Caco-2 (cell line): ENCODE measurements at regions not wholly inside any gene's neighbourhood (a gene's known extent, or its start where the extent isn't known, plus 50 kb on each side); places are given as distances from the start of the nearest gene placed in this dataset.

Source experiments
- BruUV-seq: library from RNA; stranded (reverse); fragments of 400-500 nt; replicated peaks from 2 replicates; lab custom pipeline; 2021; lab: Mats Ljungman, UMichigan
- CTCF ChIA-PET: fragments of 300-600 bp; sonication (Branson Sonifier 250); formaldehyde crosslinking; loops from one replicate; lab custom pipeline; 2022; ENCODE audit warnings: antibody characterized with exemption; lab: Charles Lee
- POLR2A ChIA-PET: fragments of 300-600 bp; sonication (Branson Sonifier 250); formaldehyde crosslinking; loops from one replicate; lab custom pipeline; 2022; ENCODE audit warnings: antibody characterized with exemption; lab: Charles Lee
- DNase-seq, 2 experiments: peaks; one replicate each; pipeline versions ENCODE4 v3.0.0 to v3.0.0-alpha.2; 2020 to 2022
- H3K27me3 ChIP-seq: replicated peaks from 2 replicates; pipeline ENCODE4 v1.6.0; 2011; ENCODE audit warnings: low read length; ENCODE audit not compliant: control insufficient read depth, insufficient read depth
- H3K36me3 ChIP-seq: 2 replicates; pipeline ENCODE4 v1.5.1; 2011; ENCODE audit warnings: low read length; ENCODE audit not compliant: control insufficient read depth, insufficient read depth
- H3K4me1 ChIP-seq: fragments of 250-450 bp; sonication (Bioruptor Pico); 2 replicates; pipeline ENCODE4 v1.5.1; 2020; ENCODE audit warnings: mild to moderate bottlenecking
- H3K4me3 ChIP-seq: 2 replicates; pipeline ENCODE4 v1.5.1; 2011; ENCODE audit warnings: low read depth, mild to moderate bottlenecking, control low read depth, low read length
- H3K9me3 ChIP-seq: fragments of 250-450 bp; sonication (Bioruptor Pico); 2 replicates; pipeline ENCODE4 v1.5.1; 2020; ENCODE audit warnings: mild to moderate bottlenecking, moderate library complexity
- H3K27ac Mint-ChIP-seq: one replicate; pipeline ENCODE4 v1.8.0; 2022; ENCODE audit warnings: mixed read lengths; ENCODE audit not compliant: unreplicated experiment
- H3K27me3 Mint-ChIP-seq: one replicate; pipeline ENCODE4 v1.8.0; 2022; ENCODE audit warnings: mixed read lengths; ENCODE audit not compliant: insufficient read depth, unreplicated experiment
- H3K36me3 Mint-ChIP-seq: one replicate; pipeline ENCODE4 v1.8.0; 2022; ENCODE audit warnings: mild to moderate bottlenecking, mixed read lengths; ENCODE audit not compliant: insufficient read depth, unreplicated experiment
- H3K4me1 Mint-ChIP-seq: one replicate; pipeline ENCODE4 v1.8.0; 2022; ENCODE audit warnings: low read depth, mixed read lengths; ENCODE audit not compliant: unreplicated experiment
- H3K4me3 Mint-ChIP-seq: one replicate; pipeline ENCODE4 v1.8.0; 2022; ENCODE audit warnings: mild to moderate bottlenecking, moderate library complexity, mixed read lengths; ENCODE audit not compliant: unreplicated experiment
- H3K9me3 Mint-ChIP-seq: one replicate; pipeline ENCODE4 v1.8.0; 2022; ENCODE audit warnings: mixed read lengths; ENCODE audit not compliant: unreplicated experiment
- intact Hi-C: fragments of 100-400 bp; cut with micrococcal nuclease; formaldehyde crosslinking; loops from one replicate; pipeline ENCODE4 v1.10.0; 2022; ENCODE audit not compliant: unreplicated experiment
- TF ChIP-seq, protein P1 (sequence below), 2 experiments: fragments of 200-600 bp in 1 of 2; IDR thresholded peaks; 1 replicate in 1 of 2; 2 replicates in 1 of 2; pipeline versions ENCODE4 v1.5.1 to v1.8.0; 2011 to 2022; ENCODE audit warnings: antibody characterized with exemption in 1 of 2, control low read depth in 1 of 2, inconsistent platforms in 1 of 2, low read depth in 1 of 2, low read length in 1 of 2, mild to moderate bottlenecking in 1 of 2, moderate library complexity in 1 of 2; ENCODE audit not compliant: insufficient read depth in 1 of 2, severe bottlenecking in 1 of 2, unreplicated experiment in 1 of 2

GRCh38 chr20:9974324-9974723, 60.5 kb upstream of the ANKEF1 start:
- no peak overlapping the region for H3K4me3 ChIP-seq
- ChIA-PET CTCF (no interaction called here), POLR2A (no interaction called here)
- no peaks in the 10 kb centered on the region for H3K4me1 ChIP-seq
- H3K9me3 ChIP-seq, result no peaks in the 10 kb centered on the region
- no peak for DNase-seq
- no peak overlapping the region for H3K27ac Mint-ChIP-seq
- H3K4me1 Mint-ChIP-seq, result no peaks in the 10 kb centered on the region
- no peak overlapping the region for H3K4me3 Mint-ChIP-seq
- no peaks in the 10 kb centered on the region for H3K9me3 Mint-ChIP-seq
- no peaks in the 10 kb centered on the region for H3K36me3 ChIP-seq
- no TSS peak for BruUV-seq
- TF ChIP-seq, protein P1, sequence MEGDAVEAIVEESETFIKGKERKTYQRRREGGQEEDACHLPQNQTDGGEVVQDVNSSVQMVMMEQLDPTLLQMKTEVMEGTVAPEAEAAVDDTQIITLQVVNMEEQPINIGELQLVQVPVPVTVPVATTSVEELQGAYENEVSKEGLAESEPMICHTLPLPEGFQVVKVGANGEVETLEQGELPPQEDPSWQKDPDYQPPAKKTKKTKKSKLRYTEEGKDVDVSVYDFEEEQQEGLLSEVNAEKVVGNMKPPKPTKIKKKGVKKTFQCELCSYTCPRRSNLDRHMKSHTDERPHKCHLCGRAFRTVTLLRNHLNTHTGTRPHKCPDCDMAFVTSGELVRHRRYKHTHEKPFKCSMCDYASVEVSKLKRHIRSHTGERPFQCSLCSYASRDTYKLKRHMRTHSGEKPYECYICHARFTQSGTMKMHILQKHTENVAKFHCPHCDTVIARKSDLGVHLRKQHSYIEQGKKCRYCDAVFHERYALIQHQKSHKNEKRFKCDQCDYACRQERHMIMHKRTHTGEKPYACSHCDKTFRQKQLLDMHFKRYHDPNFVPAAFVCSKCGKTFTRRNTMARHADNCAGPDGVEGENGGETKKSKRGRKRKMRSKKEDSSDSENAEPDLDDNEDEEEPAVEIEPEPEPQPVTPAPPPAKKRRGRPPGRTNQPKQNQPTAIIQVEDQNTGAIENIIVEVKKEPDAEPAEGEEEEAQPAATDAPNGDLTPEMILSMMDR (IDR thresholded peaks at IDR 0.05; ENCODE audit: insufficient read depth in 1 of 2, low read depth in 1 of 2, low read length in 1 of 2, severe bottlenecking in 1 of 2, unreplicated experiment in 1 of 2), result no peak
- intact Hi-C loops, result no loop called here
- H3K27me3 ChIP-seq, result no peaks in the 10 kb centered on the region
- no peaks in the 10 kb centered on the region for H3K36me3 Mint-ChIP-seq
- peaks cover 5% of the 10 kb centered on the region for H3K27me3 Mint-ChIP-seq

- Histone ChIP-seq H3K4me1 (no peaks in the 10 kb centered on the region), H3K4me3 (no peak overlapping the region), H3K36me3 (no peaks in the 10 kb centered on the region), H3K9me3 (no peaks in the 10 kb centered on the region), H3K27me3 (no peaks in the 10 kb centered on the region)
- Mint-ChIP-seq H3K27me3 (peaks cover 3% of the 10 kb centered on the region), H3K4me3 (no peak overlapping the region), H3K9me3 (no peaks in the 10 kb centered on the region), H3K36me3 (no peaks in the 10 kb centered on the region), H3K27ac (no peak overlapping the region), H3K4me1 (no peaks in the 10 kb centered on the region)
- TF ChIP-seq, protein P1 (IDR thresholded peaks at IDR 0.05; ENCODE audit: insufficient read depth in 1 of 2, low read depth in 1 of 2, low read length in 1 of 2, severe bottlenecking in 1 of 2, unreplicated experiment in 1 of 2), result no peak
- ChIA-PET CTCF (no interaction called here), POLR2A (no interaction called here)
- BruUV-seq, result no TSS peak
- intact Hi-C loops, result no loop called here
- DNase-seq, result no peak
Observed at GRCh38 chr20:9971746-9972145, 63.0 kb upstream of the ANKEF1 start.

DNA sequence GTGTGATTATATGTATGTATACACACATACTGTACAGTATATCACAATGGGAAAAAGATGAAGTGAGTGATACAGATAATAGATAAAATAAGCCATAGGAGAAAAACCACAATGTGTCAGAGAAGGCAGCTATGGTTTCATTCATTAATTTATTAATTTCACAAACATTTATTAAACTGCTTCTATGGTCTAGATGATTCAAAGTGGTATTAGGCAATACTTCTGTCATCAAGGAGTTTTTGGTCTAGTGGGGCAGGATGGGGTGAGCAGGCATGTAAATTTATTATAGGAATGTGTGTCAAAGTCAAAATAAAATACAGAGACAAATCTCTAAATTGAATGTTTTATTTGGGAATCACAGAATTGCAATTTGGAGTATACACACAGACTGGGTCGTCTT, 65.2 kb upstream of the ANKEF1 start:
- no TSS peak for BruUV-seq
- peaks cover 6% of the 10 kb centered on the region for H3K27me3 Mint-ChIP-seq
- intact Hi-C loops, result no loop called here
- no peaks in the 10 kb centered on the region for H3K9me3 Mint-ChIP-seq
- no peaks in the 10 kb centered on the region for H3K36me3 Mint-ChIP-seq
- no peak overlapping the region for H3K4me3 Mint-ChIP-seq
- H3K9me3 ChIP-seq, result no peaks in the 10 kb centered on the region
- no peak overlapping the region for H3K27ac Mint-ChIP-seq
- ChIA-PET POLR2A (no interaction called here), CTCF (interaction anchor here (0.9 kb wide), 1 partner anchor 353 kb away, joined by 3 read pairs; no protein-coding TSS in a partner anchor)
- no peaks in the 10 kb centered on the region for H3K4me1 ChIP-seq
- TF ChIP-seq, protein P1 (IDR thresholded peaks at IDR 0.05; ENCODE audit: insufficient read depth in 1 of 2, low read depth in 1 of 2, low read length in 1 of 2, severe bottlenecking in 1 of 2, unreplicated experiment in 1 of 2), result no peak
- no peaks in the 10 kb centered on the region for H3K4me1 Mint-ChIP-seq
- no peak overlapping the region for H3K4me3 ChIP-seq
- no peak for DNase-seq
- H3K27me3 ChIP-seq, result no peaks in the 10 kb centered on the region
- H3K36me3 ChIP-seq, result no peaks in the 10 kb centered on the region
